H1 (cell line): ENCODE measurements at regions not wholly inside any gene's neighbourhood (a gene's known extent, or its start where the extent isn't known, plus 50 kb on each side); places are given as distances from the start of the nearest gene placed in this dataset.

Source experiments
- HDAC6 ChIP-seq: IDR thresholded peaks from one replicate; pipeline ENCODE4 v1.7.1; 2012; ENCODE audit warnings: low read depth, mild to moderate bottlenecking, inconsistent platforms, low read length, moderate library complexity

DNA sequence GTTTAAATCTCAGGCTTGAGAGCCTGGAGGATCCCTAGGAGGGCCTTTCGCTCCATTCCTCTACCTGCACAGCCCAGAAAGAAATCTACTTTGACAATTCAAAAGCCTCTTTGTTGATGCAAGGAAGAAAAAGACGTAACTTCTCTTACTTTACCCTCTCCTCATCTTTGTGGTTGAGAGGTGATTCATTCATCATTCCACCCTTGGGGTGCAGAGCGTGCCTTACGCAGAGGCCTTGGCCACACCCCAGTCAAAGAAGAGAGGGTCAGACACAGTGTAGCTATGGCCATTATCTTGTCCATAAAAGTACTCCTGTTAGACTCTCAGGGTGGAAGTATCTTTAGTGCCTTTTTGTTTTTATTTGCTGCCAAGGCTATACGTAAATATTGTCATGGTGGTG is 184.0 kb downstream of the IRS2 start (continued):
- TF ChIP-seq HDAC6, result no peak
